HepG2 (cell line): ENCODE measurements at regions not wholly inside any gene's neighbourhood (a gene's known extent, or its start where the extent isn't known, plus 50 kb on each side); places are given as distances from the start of the nearest gene placed in this dataset.

Experiments
- ATRX ChIP-seq: sonication (generic); formaldehyde crosslinking; IDR thresholded peaks from 2 replicates; pipeline ENCODE4 v1.4.0; 2020; ENCODE audit warnings: missing genetic modification reagents, borderline replicate concordance
- DMAP1 ChIP-seq: IDR thresholded peaks from 2 replicates; pipeline ENCODE4 v1.6.1; 2016
- E2F2 ChIP-seq: sonication (generic); formaldehyde crosslinking; IDR thresholded peaks from 2 replicates; pipeline ENCODE4 v1.4.0; 2020; ENCODE audit warnings: missing genetic modification reagents, borderline replicate concordance
- HBP1 ChIP-seq: IDR thresholded peaks from 2 replicates; pipeline ENCODE4 v1.6.1; 2016; ENCODE audit warnings: low read depth, control low read depth
- HDAC1 ChIP-seq: sonication (generic); formaldehyde crosslinking; IDR thresholded peaks from 2 replicates; pipeline ENCODE4 v1.5.1; 2020; ENCODE audit warnings: mild to moderate bottlenecking, missing genetic modification reagents
- HMGXB4 ChIP-seq, 2 experiments: sonication (generic) in 1 of 2; formaldehyde crosslinking in 1 of 2; IDR thresholded peaks; 2 replicates each; pipeline versions ENCODE4 v1.4.0 to v1.6.1; 2018 to 2020; ENCODE audit warnings: missing genetic modification reagents in 2 of 2, borderline replicate concordance in 1 of 2, low read depth in 1 of 2, mild to moderate bottlenecking in 1 of 2, missing biosample characterization in 1 of 2
- NAIF1 ChIP-seq: sonication (generic); formaldehyde crosslinking; IDR thresholded peaks from 2 replicates; pipeline ENCODE4 v1.5.0; 2020; ENCODE audit warnings: mild to moderate bottlenecking, missing genetic modification reagents, borderline replicate concordance
- ZBTB3 ChIP-seq: sonication (generic); formaldehyde crosslinking; IDR thresholded peaks from 2 replicates; pipeline ENCODE4 v1.4.0; 2020; ENCODE audit warnings: low read depth, mild to moderate bottlenecking, moderate library complexity, missing genetic modification reagents, borderline replicate concordance
- ZBTB37 ChIP-seq: sonication (generic); formaldehyde crosslinking; IDR thresholded peaks from 2 replicates; pipeline ENCODE4 v1.4.0; 2020; ENCODE audit warnings: mild to moderate bottlenecking, missing genetic modification reagents
- ZC3H13 ChIP-seq: sonication (generic); formaldehyde crosslinking; IDR thresholded peaks from 2 replicates; pipeline ENCODE4 v1.8.1; 2023; ENCODE audit warnings: mild to moderate bottlenecking, missing genetic modification reagents, moderate library complexity
- ZNF318 ChIP-seq: sonication (generic); formaldehyde crosslinking; IDR thresholded peaks from 2 replicates; pipeline ENCODE4 v1.4.0; 2020; ENCODE audit warnings: mild to moderate bottlenecking, missing genetic modification reagents
- ZXDC ChIP-seq: sonication (generic); formaldehyde crosslinking; IDR thresholded peaks from 2 replicates; pipeline ENCODE4 v1.5.0; 2020; ENCODE audit warnings: mild to moderate bottlenecking, missing genetic modification reagents

GRCh38 chr6:63448229-63448628 lies 124.1 kb upstream of the LOC128125822 start (continued):
- TF ChIP-seq E2F2 (CRISPR knock-in tag) = no peak
- TF ChIP-seq NAIF1 (CRISPR knock-in tag) = no peak
- no peak for TF ChIP-seq ZBTB3 (CRISPR knock-in tag)
- no peak for TF ChIP-seq ZBTB37 (CRISPR knock-in tag)
- TF ChIP-seq ZNF318 (CRISPR knock-in tag) = no peak
- no peak for TF ChIP-seq ZXDC
- no peak for TF ChIP-seq DMAP1 (CRISPR knock-in tag)
- no peak for TF ChIP-seq ATRX (CRISPR knock-in tag)
- TF ChIP-seq ZC3H13 = no peak
- TF ChIP-seq HBP1 (CRISPR knock-in tag) = no peak
- no peak for TF ChIP-seq HMGXB4 (CRISPR knock-in tag; IDR thresholded peaks at IDR 0.05; ENCODE audit: borderline replicate concordance in 1 of 2, low read depth in 1 of 2)
- TF ChIP-seq HDAC1 (CRISPR knock-in tag) = peak; percentile 46; the same call in 1 of the 2 replicates
